Adipocyte (in vitro differentiated cells): ENCODE measurements at regions not wholly inside any gene's neighbourhood (a gene's known extent, or its start where the extent isn't known, plus 50 kb on each side); places are given as distances from the start of the nearest gene placed in this dataset.

Experiments used
- DNase-seq: peaks from one replicate; pipeline ENCODE4 v3.0.0-alpha.2; 2015; ENCODE audit warnings: low read depth
- H3K27me3 ChIP-seq: replicated peaks from 2 replicates; pipeline ENCODE4 v1.7.0; 2013; ENCODE audit warnings: mild to moderate bottlenecking, low read length, moderate library complexity; ENCODE audit not compliant: control insufficient read depth, insufficient read depth
- H3K36me3 ChIP-seq: 2 replicates; pipeline ENCODE4 v1.7.0; 2013; ENCODE audit warnings: low read length, mild to moderate bottlenecking, moderate library complexity; ENCODE audit not compliant: control insufficient read depth, insufficient read depth, severe bottlenecking
- H3K4me1 ChIP-seq: 2 replicates; pipeline ENCODE4 v1.7.0; 2013; ENCODE audit warnings: mild to moderate bottlenecking, low read length, moderate library complexity; ENCODE audit not compliant: control insufficient read depth, insufficient read depth
- H3K4me3 ChIP-seq: 2 replicates; pipeline ENCODE4 v1.7.0; 2013; ENCODE audit warnings: mild to moderate bottlenecking, low read length, moderate library complexity
- H3K9ac ChIP-seq: 2 replicates; pipeline ENCODE4 v1.7.0; 2013; ENCODE audit warnings: mild to moderate bottlenecking, low read length, moderate library complexity
- H3K9me3 ChIP-seq: 2 replicates; pipeline ENCODE4 v1.7.0; 2013; ENCODE audit warnings: mild to moderate bottlenecking, low read length, moderate library complexity; ENCODE audit not compliant: control insufficient read depth

GRCh38 chr9:118269623-118270022 is 565.4 kb downstream of the TLR4 start:
- Histone ChIP-seq H3K36me3 (no peaks in the 10 kb centered on the region), H3K4me3 (no peak overlapping the region), H3K4me1 (no peaks in the 10 kb centered on the region), H3K9ac (no peak overlapping the region), H3K27me3 (no peaks in the 10 kb centered on the region), H3K9me3 (no peaks in the 10 kb centered on the region)
- no peak for DNase-seq

GRCh38 chr9:118271331-118271730 is 567.1 kb downstream of the TLR4 start:
- H3K36me3 ChIP-seq = no peaks in the 10 kb centered on the region
- H3K4me1 ChIP-seq = no peaks in the 10 kb centered on the region
- H3K9me3 ChIP-seq = no peaks in the 10 kb centered on the region
- no peak overlapping the region for H3K9ac ChIP-seq
- no peak for DNase-seq
- H3K4me3 ChIP-seq = no peak overlapping the region
- H3K27me3 ChIP-seq = no peaks in the 10 kb centered on the region

- H3K9ac ChIP-seq = no peak overlapping the region
- H3K27me3 ChIP-seq = no peaks in the 10 kb centered on the region
- H3K4me3 ChIP-seq = no peak overlapping the region
- H3K36me3 ChIP-seq = no peaks in the 10 kb centered on the region
- DNase-seq = no peak
- no peaks in the 10 kb centered on the region for H3K4me1 ChIP-seq
- H3K9me3 ChIP-seq = no peaks in the 10 kb centered on the region
Observed at GRCh38 chr9:118271936-118272335, 567.7 kb downstream of the TLR4 start.

- H3K4me1 ChIP-seq = no peaks in the 10 kb centered on the region
- H3K27me3 ChIP-seq = no peaks in the 10 kb centered on the region
- no peak for DNase-seq
- H3K9me3 ChIP-seq = no peaks in the 10 kb centered on the region
- H3K36me3 ChIP-seq = no peaks in the 10 kb centered on the region
- no peak overlapping the region for H3K4me3 ChIP-seq
- no peak overlapping the region for H3K9ac ChIP-seq
Observed at GRCh38 chr9:118273048-118273447, 568.8 kb downstream of the TLR4 start.

GRCh38 chr9:118276784-118277183 is 572.6 kb downstream of the TLR4 start:
- DNase-seq = no peak
- no peaks in the 10 kb centered on the region for H3K27me3 ChIP-seq
- no peaks in the 10 kb centered on the region for H3K36me3 ChIP-seq
- no peak overlapping the region for H3K4me3 ChIP-seq
- no peaks in the 10 kb centered on the region for H3K4me1 ChIP-seq
- no peaks in the 10 kb centered on the region for H3K9me3 ChIP-seq
- H3K9ac ChIP-seq = no peak overlapping the region

- H3K4me1 ChIP-seq = no peaks in the 10 kb centered on the region
- no peak overlapping the region for H3K9ac ChIP-seq
- no peak for DNase-seq
- no peaks in the 10 kb centered on the region for H3K9me3 ChIP-seq
- H3K4me3 ChIP-seq = no peak overlapping the region
- no peaks in the 10 kb centered on the region for H3K36me3 ChIP-seq
- H3K27me3 ChIP-seq = no peaks in the 10 kb centered on the region
Observed at GRCh38 chr9:118281772-118282171, 577.6 kb downstream of the TLR4 start.

GRCh38 chr9:118283488-118283887 is 579.3 kb downstream of the TLR4 start:
- Histone ChIP-seq H3K27me3 (no peaks in the 10 kb centered on the region), H3K4me1 (no peaks in the 10 kb centered on the region), H3K36me3 (no peaks in the 10 kb centered on the region), H3K4me3 (no peak overlapping the region), H3K9me3 (no peaks in the 10 kb centered on the region), H3K9ac (no peak overlapping the region)
- no peak for DNase-seq

- H3K4me1 ChIP-seq = no peaks in the 10 kb centered on the region
- H3K36me3 ChIP-seq = no peaks in the 10 kb centered on the region
- no peaks in the 10 kb centered on the region for H3K9me3 ChIP-seq
- no peak for DNase-seq
- no peak overlapping the region for H3K9ac ChIP-seq
- no peaks in the 10 kb centered on the region for H3K27me3 ChIP-seq
- no peak overlapping the region for H3K4me3 ChIP-seq
Observed at GRCh38 chr9:118290116-118290515, 585.9 kb downstream of the TLR4 start.

- H3K36me3 ChIP-seq = no peaks in the 10 kb centered on the region
- H3K9ac ChIP-seq = no peak overlapping the region
- H3K9me3 ChIP-seq = no peaks in the 10 kb centered on the region
- no peak for DNase-seq
- no peaks in the 10 kb centered on the region for H3K27me3 ChIP-seq
- H3K4me3 ChIP-seq = no peak overlapping the region
- no peaks in the 10 kb centered on the region for H3K4me1 ChIP-seq
Observed at GRCh38 chr9:118295413-118295812, 591.2 kb downstream of the TLR4 start.

GRCh38 chr9:118302721-118303120 is 598.5 kb downstream of the TLR4 start:
- H3K4me3 ChIP-seq = no peak overlapping the region
- DNase-seq = no peak
- no peaks in the 10 kb centered on the region for H3K36me3 ChIP-seq
- H3K4me1 ChIP-seq = no peaks in the 10 kb centered on the region
- no peaks in the 10 kb centered on the region for H3K9me3 ChIP-seq
- H3K9ac ChIP-seq = no peak overlapping the region
- H3K27me3 ChIP-seq = no peaks in the 10 kb centered on the region

- H3K36me3 ChIP-seq = no peaks in the 10 kb centered on the region
Observed at GRCh38 chr9:118303216-118303615, 599.0 kb downstream of the TLR4 start.

GRCh38 chr9:118305331-118305730 is 601.1 kb downstream of the TLR4 start:
- Histone ChIP-seq H3K4me3 (no peak overlapping the region), H3K9ac (no peak overlapping the region), H3K9me3 (peaks cover 2% of the 10 kb centered on the region), H3K4me1 (no peaks in the 10 kb centered on the region), H3K36me3 (no peaks in the 10 kb centered on the region), H3K27me3 (no peaks in the 10 kb centered on the region)
- no peak for DNase-seq

More at GRCh38 chr9:118303216-118303615, 599.0 kb downstream of the TLR4 start:
- no peaks in the 10 kb centered on the region for H3K4me1 ChIP-seq
- H3K9me3 ChIP-seq = no peaks in the 10 kb centered on the region
- no peak overlapping the region for H3K9ac ChIP-seq
- no peak overlapping the region for H3K4me3 ChIP-seq
- H3K27me3 ChIP-seq = no peaks in the 10 kb centered on the region
- DNase-seq = no peak
